ENCODE measurements at regions not wholly inside any gene's neighbourhood (a gene's known extent, or its start where the extent isn't known, plus 50 kb on each side); places are given as distances from the start of the nearest gene placed in this dataset.

- POLR2A ChIA-PET = no interaction called here
Observed at GRCh38 chr2:163312713-163313112, 423.1 kb downstream of the FIGN start.

GRCh38 chr2:163306647-163307046 lies 429.2 kb downstream of the FIGN start:
- no peak for TF ChIP-seq CTCF (IDR thresholded peaks at IDR 0.05; ENCODE audit: insufficient read depth, low read length, missing control alignments)
- no peak for DNase-seq (ENCODE audit: low read depth, low spot score)
- H3K4me3 ChIP-seq (ENCODE audit: low read depth, low read length) = no peak overlapping the region
- ChIA-PET CTCF (no interaction called here), POLR2A (no interaction called here)

More at GRCh38 chr2:163312713-163313112, 423.1 kb downstream of the FIGN start:
- no peak for TF ChIP-seq CTCF (IDR thresholded peaks at IDR 0.05; ENCODE audit: insufficient read depth, low read length, missing control alignments)
- no peak overlapping the region for H3K4me3 ChIP-seq (ENCODE audit: low read depth, low read length)
- CTCF ChIA-PET = no interaction called here
- DNase-seq (ENCODE audit: low read depth, low spot score) = no peak

- no peak for TF ChIP-seq CTCF (IDR thresholded peaks at IDR 0.05; ENCODE audit: insufficient read depth, low read length, missing control alignments)
- POLR2A ChIA-PET = no interaction called here
- CTCF ChIA-PET = no interaction called here
- no peak for DNase-seq (ENCODE audit: low read depth, low spot score)
- no peak overlapping the region for H3K4me3 ChIP-seq (ENCODE audit: low read depth, low read length)
Observed at GRCh38 chr2:163302141-163302540, 433.7 kb downstream of the FIGN start.

GRCh38 chr2:163291790-163292189 lies 444.0 kb downstream of the FIGN start:
- no peak for TF ChIP-seq CTCF (IDR thresholded peaks at IDR 0.05; ENCODE audit: insufficient read depth, low read length, missing control alignments)
- CTCF ChIA-PET = no interaction called here
- no peak for DNase-seq (ENCODE audit: low read depth, low spot score)
- no peak overlapping the region for H3K4me3 ChIP-seq (ENCODE audit: low read depth, low read length)
- POLR2A ChIA-PET = no interaction called here

- POLR2A ChIA-PET = no interaction called here
Observed at GRCh38 chr2:163281717-163282116, 443.1 kb upstream of the KCNH7 start.

GRCh38 chr2:163269374-163270021 lies 430.9 kb upstream of the KCNH7 start:
- ChIA-PET CTCF (no interaction called here), POLR2A (no interaction called here)
- no peak for TF ChIP-seq CTCF (IDR thresholded peaks at IDR 0.05; ENCODE audit: insufficient read depth, low read length, missing control alignments)
- no peak overlapping the region for H3K4me3 ChIP-seq (ENCODE audit: low read depth, low read length)
- no peak for DNase-seq (ENCODE audit: low read depth, low spot score)

More at GRCh38 chr2:163281717-163282116, 443.1 kb upstream of the KCNH7 start:
- CTCF ChIA-PET = no interaction called here
- no peak for TF ChIP-seq CTCF (IDR thresholded peaks at IDR 0.05; ENCODE audit: insufficient read depth, low read length, missing control alignments)
- H3K4me3 ChIP-seq (ENCODE audit: low read depth, low read length) = no peak overlapping the region
- no peak for DNase-seq (ENCODE audit: low read depth, low spot score)
